Thymus (tissue), 11 donors: ENCODE measurements at regions not wholly inside any gene's neighbourhood (a gene's known extent, or its start where the extent isn't known, plus 50 kb on each side); places are given as distances from the start of the nearest gene placed in this dataset.
A peak's percentile ranks its signal among the peaks of the same experiment; 100 is the strongest.

Experiments used
- DNase-seq, 9 donors: peaks; one replicate each; pipeline ENCODE4 v3.0.0-alpha.2; 2013; ENCODE audit warnings: low spot score in 9 of 9, low read depth in 6 of 9, missing footprints in 1 of 9
- H3K27ac ChIP-seq, 2 donors: one replicate each; pipeline ENCODE4 v1.5.1; 2013; ENCODE audit warnings: control low read depth in 1 of 2, low read depth in 1 of 2, low read length in 1 of 2, mild to moderate bottlenecking in 1 of 2, moderate library complexity in 1 of 2
- H3K27me3 ChIP-seq, 2 donors: one replicate each; pipeline ENCODE4 v1.5.1; 2013; ENCODE audit warnings: low read length in 1 of 2; ENCODE audit not compliant: control insufficient read depth in 2 of 2, insufficient read depth in 1 of 2
- H3K36me3 ChIP-seq, 2 donors: one replicate each; pipeline ENCODE4 v1.5.1; 2013; ENCODE audit warnings: low read length in 1 of 2, mild to moderate bottlenecking in 1 of 2, moderate library complexity in 1 of 2; ENCODE audit not compliant: control insufficient read depth in 2 of 2, insufficient read depth in 2 of 2
- H3K4me1 ChIP-seq, 2 donors: one replicate each; pipeline ENCODE4 v1.5.1; 2013; ENCODE audit warnings: low read length in 2 of 2; ENCODE audit not compliant: control insufficient read depth in 2 of 2, insufficient read depth in 2 of 2
- H3K4me3 ChIP-seq, 2 donors: one replicate each; pipeline ENCODE4 v1.5.1; 2013; ENCODE audit warnings: low read length in 2 of 2, control low read depth in 1 of 2, mild to moderate bottlenecking in 1 of 2
- H3K9me3 ChIP-seq, 2 donors: one replicate each; pipeline ENCODE4 v1.5.1; 2013; ENCODE audit warnings: low read length in 1 of 2, mild to moderate bottlenecking in 1 of 2; ENCODE audit not compliant: control insufficient read depth in 2 of 2, insufficient read depth in 1 of 2
- WGBS: extraction: QIAGEN DNeasy Blood & Tissue Kit; methylation state at CpG from one replicate; pipeline ENCODE4 v1.1.7; 2013; 5-methylcytosine and 5-hydroxymethylcytosine counted together
- donor health status: healthy.

DNA sequence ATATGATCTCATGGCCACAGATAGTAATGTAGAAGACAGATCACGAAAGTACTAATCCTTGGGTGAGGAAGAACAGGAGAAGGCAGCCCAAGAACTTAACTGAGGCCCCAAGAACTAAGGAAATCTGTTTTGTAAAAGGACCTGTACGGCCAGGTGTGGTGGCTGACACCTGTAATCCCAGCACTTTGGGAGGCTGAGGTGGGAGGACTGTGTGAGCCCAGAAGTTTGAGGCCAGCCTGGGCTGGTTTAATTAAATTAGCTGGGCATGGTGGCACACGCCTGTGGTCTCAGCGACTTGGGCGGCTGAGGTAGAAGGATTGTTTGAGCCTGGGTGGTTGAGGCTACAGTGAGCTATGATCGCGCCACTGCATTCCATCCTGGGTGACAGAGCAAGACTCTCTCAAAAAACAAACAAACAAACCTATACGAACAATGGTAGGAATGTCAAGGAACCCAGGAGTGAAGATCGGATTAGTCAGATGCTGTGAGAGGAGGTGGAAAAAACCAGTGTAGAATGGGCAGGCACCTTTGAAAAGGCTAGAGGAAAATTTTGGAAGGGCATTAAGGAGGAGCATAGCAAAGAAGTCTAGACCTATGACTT, 283.8 kb upstream of the DMRT1 start:
- peaks cover 0 to 4% of the 10 kb centered on the region in 2 donors for H3K27me3 ChIP-seq
- H3K4me3 ChIP-seq: no peak overlapping the region
- no peaks in the 10 kb centered on the region for H3K36me3 ChIP-seq
- H3K4me1 ChIP-seq: no peaks in the 10 kb centered on the region
- DNase-seq: no peak
- 98% methylated on average over 9 of the region's 9 CpGs for WGBS
- no peak overlapping the region for H3K27ac ChIP-seq
- no peaks in the 10 kb centered on the region for H3K9me3 ChIP-seq

DNA sequence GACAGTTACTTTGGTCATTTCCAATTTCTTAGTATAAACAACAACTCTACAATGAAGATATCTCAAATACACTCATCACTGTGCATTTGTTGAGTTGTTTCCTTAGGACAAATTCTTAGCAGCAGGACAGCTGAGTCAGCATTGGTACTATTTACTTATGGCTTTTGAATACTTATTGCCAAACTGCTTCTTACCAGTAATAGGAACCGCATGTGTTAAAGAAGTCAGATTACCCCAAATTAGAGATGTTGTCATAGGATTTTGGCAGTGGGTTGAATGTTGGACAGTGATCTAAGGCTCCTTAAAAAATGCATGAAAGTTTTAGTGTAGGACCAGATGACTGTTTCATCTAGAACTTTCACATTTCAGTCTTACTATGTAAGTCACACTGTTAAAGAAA, 280.1 kb upstream of the DMRT1 start:
- Histone ChIP-seq H3K36me3 (no peaks in the 10 kb centered on the region), H3K4me3 (no peak overlapping the region), H3K27ac (no peak overlapping the region), H3K9me3 (no peaks in the 10 kb centered on the region), H3K27me3 (peaks cover 0 to 4% of the 10 kb centered on the region in 2 donors), H3K4me1 (no peaks in the 10 kb centered on the region)
- WGBS: 93% methylated on average over 1 of the region's 1 CpG
- no peak for DNase-seq

- no peaks in the 10 kb centered on the region for H3K9me3 ChIP-seq
- H3K4me1 ChIP-seq: no peaks in the 10 kb centered on the region
- WGBS: 96% methylated on average over 1 of the region's 1 CpG
- no peaks in the 10 kb centered on the region for H3K27me3 ChIP-seq
- DNase-seq: no peak
- no peaks in the 10 kb centered on the region for H3K36me3 ChIP-seq
- peak overlapping the region in 1 of 2 donors; percentile 5 for H3K27ac ChIP-seq
- no peak overlapping the region for H3K4me3 ChIP-seq
Measured at GRCh38 chr9:563200-563599, 278.3 kb upstream of the DMRT1 start.

- Histone ChIP-seq H3K9me3 (no peaks in the 10 kb centered on the region), H3K4me3 (no peak overlapping the region), H3K4me1 (peaks cover 2 to 3% of the 10 kb centered on the region in 2 donors), H3K27me3 (no peaks in the 10 kb centered on the region), H3K27ac (no peak overlapping the region), H3K36me3 (no peaks in the 10 kb centered on the region)
- WGBS: 96% methylated on average over 6 of the region's 6 CpGs
- DNase-seq: no peak
Measured at GRCh38 chr9:565528-565927, 276.0 kb upstream of the DMRT1 start.

- no peaks in the 10 kb centered on the region for H3K27me3 ChIP-seq
- H3K36me3 ChIP-seq: no peaks in the 10 kb centered on the region
- H3K4me1 ChIP-seq: peaks cover 2 to 3% of the 10 kb centered on the region in 2 donors
- peak overlapping the region; percentile 18 to 55 for H3K27ac ChIP-seq
- WGBS: 87% methylated on average over 4 of the region's 4 CpGs
- no peak overlapping the region for H3K4me3 ChIP-seq
- H3K9me3 ChIP-seq: no peaks in the 10 kb centered on the region
- peak in 1 of 9 donors; percentile 13 for DNase-seq
Measured at GRCh38 chr9:567128-567746, 274.3 kb upstream of the DMRT1 start.

- Histone ChIP-seq H3K27ac (no peak overlapping the region), H3K4me1 (peaks cover 2 to 3% of the 10 kb centered on the region in 2 donors), H3K27me3 (no peaks in the 10 kb centered on the region), H3K9me3 (no peaks in the 10 kb centered on the region), H3K36me3 (no peaks in the 10 kb centered on the region), H3K4me3 (no peak overlapping the region)
- WGBS: 84% methylated on average over 3 of the region's 3 CpGs
- DNase-seq: no peak
Measured at GRCh38 chr9:567747-568305, 273.7 kb upstream of the DMRT1 start.

- no peaks in the 10 kb centered on the region for H3K27me3 ChIP-seq
- no peaks in the 10 kb centered on the region for H3K9me3 ChIP-seq
- 97% methylated on average over 3 of the region's 3 CpGs for WGBS
- peaks cover 2 to 3% of the 10 kb centered on the region in 2 donors for H3K4me1 ChIP-seq
- H3K36me3 ChIP-seq: no peaks in the 10 kb centered on the region
- no peak for DNase-seq
- no peak overlapping the region for H3K27ac ChIP-seq
- no peak overlapping the region for H3K4me3 ChIP-seq
Measured at GRCh38 chr9:569296-569695, 272.2 kb upstream of the DMRT1 start.

- no peak overlapping the region for H3K27ac ChIP-seq
- peaks cover 2 to 3% of the 10 kb centered on the region in 2 donors for H3K4me1 ChIP-seq
- no peak overlapping the region for H3K4me3 ChIP-seq
- H3K27me3 ChIP-seq: no peaks in the 10 kb centered on the region
- no peaks in the 10 kb centered on the region for H3K9me3 ChIP-seq
- no peak for DNase-seq
- H3K36me3 ChIP-seq: no peaks in the 10 kb centered on the region
- WGBS: 97% methylated on average over 5 of the region's 5 CpGs
Measured at GRCh38 chr9:570187-570586, 271.3 kb upstream of the DMRT1 start.

DNA sequence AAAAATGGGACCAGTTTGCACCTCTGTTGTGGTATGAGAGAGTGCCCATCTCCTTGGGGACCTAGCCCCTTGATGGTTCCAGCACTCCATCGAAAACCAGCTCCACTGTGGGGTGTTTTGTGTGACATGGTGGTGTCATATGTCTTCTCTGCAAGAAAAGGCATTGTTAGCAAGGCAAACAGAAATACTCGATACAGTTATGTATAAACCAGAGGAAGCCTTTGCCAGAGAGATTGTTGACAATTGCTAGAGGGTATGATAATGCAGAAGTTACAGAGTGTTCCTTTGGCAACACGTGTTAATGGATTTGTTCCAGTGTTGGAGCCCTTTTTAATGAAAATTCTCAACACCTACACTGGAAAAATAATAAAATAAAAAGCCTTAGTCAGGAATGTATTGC, 270.4 kb upstream of the DMRT1 start:
- DNase-seq: no peak
- Histone ChIP-seq H3K4me3 (no peak overlapping the region), H3K4me1 (peaks cover 2 to 3% of the 10 kb centered on the region in 2 donors), H3K9me3 (no peaks in the 10 kb centered on the region), H3K27me3 (no peaks in the 10 kb centered on the region), H3K27ac (no peak overlapping the region), H3K36me3 (no peaks in the 10 kb centered on the region)
- 79% methylated on average over 3 of the region's 3 CpGs for WGBS
